Body of pancreas (tissue), 4 donors: ENCODE measurements at regions not wholly inside any gene's neighbourhood (a gene's known extent, or its start where the extent isn't known, plus 50 kb on each side); places are given as distances from the start of the nearest gene placed in this dataset.

Source experiments
- ATAC-seq: fragments of 150-250 bp; one replicate; pipeline ENCODE4 v1.9.1; 2016
- DNase-seq, 4 donors: peaks; one replicate each; pipeline ENCODE4 v3.0.0-alpha.2; 2019
- H3K27ac ChIP-seq, 4 donors: fragments of 200-600 bp; sonication (generic); 1 replicate in 3 of 4; 2 replicates in 1 of 4; pipeline versions ENCODE4 v1.5.1 to v1.6.1; 2016 to 2019; ENCODE audit warnings: mild to moderate bottlenecking in 1 of 4, mixed read lengths in 1 of 4, moderate library complexity in 1 of 4
- H3K27me3 ChIP-seq, 2 donors: fragments of 200-600 bp; sonication (generic); one replicate each; pipeline ENCODE4 v1.6.0; 2016; ENCODE audit warnings: mild to moderate bottlenecking in 1 of 2
- H3K36me3 ChIP-seq, 2 donors: fragments of 200-600 bp; sonication (generic); replicated peaks in 1 of 2; 2 replicates each; pipeline ENCODE4 v1.5.1; 2016; ENCODE audit warnings: low read depth in 2 of 2; ENCODE audit not compliant: insufficient read depth in 1 of 2
- H3K4me1 ChIP-seq: fragments of 200-600 bp; sonication (generic); one replicate; pipeline ENCODE4 v1.6.0; 2016
- H3K4me3 ChIP-seq, 2 donors: fragments of 200-600 bp; sonication (generic); 1 replicate in 1 of 2; 2 replicates in 1 of 2; pipeline ENCODE4 v1.5.1; 2016 to 2019
- H3K9me3 ChIP-seq, 3 donors: fragments of 200-600 bp; sonication (generic); 1 replicate in 2 of 3; 2 replicates in 1 of 3; pipeline ENCODE4 v1.5.1; 2016
- POLR2A ChIP-seq, 3 donors: fragments of 450-650 bp; IDR thresholded peaks; one replicate each; pipeline ENCODE4 v1.6.1; 2016; ENCODE audit warnings: antibody characterized with exemption in 3 of 3, mild to moderate bottlenecking in 2 of 3
- WGBS, 2 donors: methylation state at CpG; one replicate each; pipeline ENCODE4 v1.1.5; 2017; 5-methylcytosine and 5-hydroxymethylcytosine counted together
- intact Hi-C: fragments of 100-400 bp; cut with DNase I; formaldehyde crosslinking; loops from one replicate; pipeline ENCODE4 v1.15.1; 2023
- TF ChIP-seq, protein P1 (sequence below), 7 experiments: fragments of 450-650 bp in 4 of 7; fragments of 200-600 bp in 3 of 7; sonication (generic) in 3 of 7; IDR thresholded peaks; one replicate each; pipeline ENCODE4 v1.5.1; 2016 to 2019; ENCODE audit warnings: antibody characterized with exemption in 7 of 7

DNA sequence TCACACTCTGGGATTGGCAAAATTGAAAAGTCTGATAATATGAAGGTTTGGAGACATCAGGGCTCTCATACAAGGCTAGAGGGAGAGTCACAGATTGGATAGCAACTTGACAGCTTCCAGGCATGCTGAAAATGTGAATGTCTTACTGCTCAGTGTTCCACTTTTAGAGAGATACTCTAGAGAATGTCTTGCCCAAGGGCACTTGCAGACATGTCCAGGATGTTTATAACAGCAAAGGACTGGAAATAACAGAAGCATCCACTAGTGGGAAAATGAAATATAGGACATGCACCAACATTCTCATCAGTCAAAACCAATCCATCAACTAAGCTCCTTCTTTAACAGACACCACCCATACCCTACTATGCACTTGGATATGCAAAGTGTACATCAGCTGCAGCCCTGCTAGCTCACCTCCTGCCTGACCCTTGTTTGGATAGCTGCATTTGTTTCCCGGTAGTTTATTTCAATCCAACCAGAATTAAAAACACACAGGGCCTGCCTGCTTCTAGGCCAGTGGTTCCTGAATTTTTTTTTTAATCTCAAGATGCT is 101.6 kb upstream of the ARHGEF3 start:
- no peaks in the 10 kb centered on the region for H3K4me1 ChIP-seq
- no peak overlapping the region for H3K4me3 ChIP-seq
- DNase-seq, result no peak
- 88 to 93% methylated on average over 1 of the region's 1 CpG for WGBS, 2 donors
- no peaks in the 10 kb centered on the region for H3K36me3 ChIP-seq
- no peaks in the 10 kb centered on the region for H3K9me3 ChIP-seq
- intact Hi-C loops, result no loop called here
- TF ChIP-seq POLR2A (IDR thresholded peaks at IDR 0.05), result no peak
- TF ChIP-seq, protein P1, sequence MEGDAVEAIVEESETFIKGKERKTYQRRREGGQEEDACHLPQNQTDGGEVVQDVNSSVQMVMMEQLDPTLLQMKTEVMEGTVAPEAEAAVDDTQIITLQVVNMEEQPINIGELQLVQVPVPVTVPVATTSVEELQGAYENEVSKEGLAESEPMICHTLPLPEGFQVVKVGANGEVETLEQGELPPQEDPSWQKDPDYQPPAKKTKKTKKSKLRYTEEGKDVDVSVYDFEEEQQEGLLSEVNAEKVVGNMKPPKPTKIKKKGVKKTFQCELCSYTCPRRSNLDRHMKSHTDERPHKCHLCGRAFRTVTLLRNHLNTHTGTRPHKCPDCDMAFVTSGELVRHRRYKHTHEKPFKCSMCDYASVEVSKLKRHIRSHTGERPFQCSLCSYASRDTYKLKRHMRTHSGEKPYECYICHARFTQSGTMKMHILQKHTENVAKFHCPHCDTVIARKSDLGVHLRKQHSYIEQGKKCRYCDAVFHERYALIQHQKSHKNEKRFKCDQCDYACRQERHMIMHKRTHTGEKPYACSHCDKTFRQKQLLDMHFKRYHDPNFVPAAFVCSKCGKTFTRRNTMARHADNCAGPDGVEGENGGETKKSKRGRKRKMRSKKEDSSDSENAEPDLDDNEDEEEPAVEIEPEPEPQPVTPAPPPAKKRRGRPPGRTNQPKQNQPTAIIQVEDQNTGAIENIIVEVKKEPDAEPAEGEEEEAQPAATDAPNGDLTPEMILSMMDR (IDR thresholded peaks at IDR 0.05), result no peak
- ATAC-seq, result no peak
- H3K27ac ChIP-seq, result no peak overlapping the region
- no peaks in the 10 kb centered on the region for H3K27me3 ChIP-seq

DNA sequence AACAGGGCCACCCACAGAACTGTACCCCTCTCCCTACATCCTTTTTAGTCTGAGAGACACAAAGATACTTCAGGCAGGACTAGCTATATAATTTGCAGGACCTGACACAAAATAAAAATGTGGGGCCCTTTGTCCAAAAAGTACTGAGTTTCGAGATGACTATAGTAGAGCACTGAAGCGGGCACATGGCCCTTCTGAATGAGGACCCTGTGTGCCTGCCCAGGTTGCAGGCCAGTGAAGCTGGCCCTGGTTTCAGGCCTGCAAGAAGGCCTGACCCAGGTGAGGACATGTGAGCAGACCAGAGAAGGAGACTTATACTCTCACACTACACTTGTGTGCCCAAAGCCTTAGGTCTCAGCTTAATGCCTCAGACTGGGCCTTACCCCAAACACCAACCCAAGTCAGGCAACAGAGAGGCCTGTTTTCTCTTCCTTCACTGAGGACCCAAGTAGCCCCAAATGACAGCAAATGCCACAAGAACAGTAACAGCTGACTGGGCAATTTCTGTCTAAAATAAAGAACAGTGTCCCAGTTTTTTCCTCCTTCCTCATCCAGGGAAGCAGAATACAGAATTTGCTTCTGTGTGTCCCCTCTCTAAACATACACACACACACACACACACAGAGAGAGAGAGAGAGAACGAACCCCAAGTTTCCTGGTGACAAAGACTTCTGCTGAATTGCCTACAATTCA is 100.9 kb upstream of the ARHGEF3 start:
- ATAC-seq (no peak), DNase-seq (no peak)
- H3K27ac ChIP-seq, result no peak overlapping the region
- H3K4me3 ChIP-seq, result no peak overlapping the region
- intact Hi-C loops, result no loop called here
- 88 to 97% methylated on average over 3 of the region's 3 CpGs for WGBS, 2 donors
- H3K27me3 ChIP-seq, result no peaks in the 10 kb centered on the region
- TF ChIP-seq, protein P1 (IDR thresholded peaks at IDR 0.05), result no peak
- H3K36me3 ChIP-seq, result no peaks in the 10 kb centered on the region
- H3K4me1 ChIP-seq, result no peaks in the 10 kb centered on the region
- no peaks in the 10 kb centered on the region for H3K9me3 ChIP-seq

DNA sequence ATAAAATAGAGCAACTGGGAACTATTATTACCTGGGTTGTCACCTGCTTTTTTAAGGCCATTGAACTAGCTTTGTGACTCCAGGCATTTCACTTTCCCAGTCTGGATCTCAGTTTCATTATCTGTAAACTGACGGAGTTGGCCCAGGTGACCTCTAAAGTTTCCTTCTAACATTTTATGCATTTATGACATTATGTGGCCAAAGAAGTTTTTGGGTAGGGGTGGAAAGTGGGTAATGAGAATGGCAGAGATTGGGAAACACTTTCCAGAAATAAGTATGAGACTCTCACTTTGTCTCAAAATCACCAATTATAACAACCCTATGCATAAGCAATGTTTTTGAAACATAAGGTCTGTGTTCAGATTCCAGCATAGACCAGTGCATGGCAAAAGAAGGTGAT is 99.1 kb upstream of the ARHGEF3 start:
- no peaks in the 10 kb centered on the region for H3K9me3 ChIP-seq

DNA sequence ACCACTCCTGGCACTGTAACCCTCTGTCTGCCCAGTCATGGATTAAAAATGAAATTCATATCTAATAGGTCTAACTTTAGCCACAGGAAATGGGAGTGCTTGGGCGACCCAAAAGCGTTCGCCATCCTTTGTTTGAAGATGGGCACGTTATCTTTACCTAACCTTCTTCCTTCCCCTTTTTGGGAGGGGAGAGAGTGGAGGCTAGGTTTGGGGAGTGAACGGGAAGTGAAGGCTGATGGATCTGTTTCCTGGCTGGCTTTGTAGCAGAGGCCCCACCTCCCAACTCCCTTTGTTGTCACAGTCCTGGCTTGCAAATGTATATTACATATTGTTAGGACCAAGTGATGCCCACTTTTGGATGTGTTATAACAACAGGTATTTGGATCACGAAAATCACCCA is 98.1 kb upstream of the ARHGEF3 start:
- no peak overlapping the region for H3K4me3 ChIP-seq
- TF ChIP-seq, protein P1 (IDR thresholded peaks at IDR 0.05), result no peak
- TF ChIP-seq POLR2A (IDR thresholded peaks at IDR 0.05), result no peak
- no peaks in the 10 kb centered on the region for H3K4me1 ChIP-seq
- 58 to 71% methylated on average over 6 of the region's 6 CpGs for WGBS, 2 donors
- no peak overlapping the region for H3K27ac ChIP-seq
- H3K9me3 ChIP-seq, result no peaks in the 10 kb centered on the region
- intact Hi-C loops, result no loop called here
- ATAC-seq (no peak), DNase-seq (no peak)
- H3K27me3 ChIP-seq, result no peaks in the 10 kb centered on the region
- no peaks in the 10 kb centered on the region for H3K36me3 ChIP-seq

More for the DNA sequence above, 99.1 kb upstream of the ARHGEF3 start:
- no peaks in the 10 kb centered on the region for H3K4me1 ChIP-seq
- no peaks in the 10 kb centered on the region for H3K36me3 ChIP-seq
- intact Hi-C loops, result no loop called here
- no peak overlapping the region for H3K27ac ChIP-seq
- ATAC-seq, result no peak
- no peak overlapping the region for H3K4me3 ChIP-seq
- no peak for DNase-seq
- WGBS, 2 donors, result 0% methylated on average over 1 of the region's 1 CpG
- TF ChIP-seq, protein P1 (IDR thresholded peaks at IDR 0.05), result no peak
- TF ChIP-seq POLR2A (IDR thresholded peaks at IDR 0.05), result no peak
- no peaks in the 10 kb centered on the region for H3K27me3 ChIP-seq

DNA sequence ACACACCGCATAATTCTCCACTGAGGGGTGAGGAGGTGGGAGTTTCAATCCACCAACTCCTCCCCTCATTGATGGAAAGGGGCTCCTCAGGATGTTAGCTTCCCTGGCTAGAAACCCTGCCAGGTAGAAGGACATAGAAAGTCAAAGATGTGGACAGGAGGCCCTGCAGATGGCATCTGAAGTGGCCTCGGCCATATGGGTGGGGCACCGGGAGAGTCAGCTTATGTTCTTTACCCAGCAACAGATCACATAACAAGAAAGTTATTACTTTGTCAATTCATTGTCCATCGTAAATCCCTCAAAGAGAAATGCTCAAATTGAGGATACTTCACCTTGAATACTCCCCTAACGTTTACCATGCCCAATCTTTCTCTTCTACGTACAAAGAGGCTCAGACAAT is 97.3 kb upstream of the ARHGEF3 start:
- Histone ChIP-seq H3K4me1 (no peaks in the 10 kb centered on the region), H3K4me3 (no peak overlapping the region), H3K27me3 (no peaks in the 10 kb centered on the region), H3K27ac (no peak overlapping the region), H3K36me3 (no peaks in the 10 kb centered on the region), H3K9me3 (no peaks in the 10 kb centered on the region)
- intact Hi-C loops, result no loop called here
- no peak for DNase-seq
- 81 to 83% methylated on average over 6 of the region's 6 CpGs for WGBS, 2 donors
- ATAC-seq, result no peak
- TF ChIP-seq POLR2A (IDR thresholded peaks at IDR 0.05), result no peak
- TF ChIP-seq, protein P1 (IDR thresholded peaks at IDR 0.05), result no peak
